RWPE1 (cell line): ENCODE measurements at regions not wholly inside any gene's neighbourhood (a gene's known extent, or its start where the extent isn't known, plus 50 kb on each side); places are given as distances from the start of the nearest gene placed in this dataset.

Source experiments
- CTCF ChIA-PET: fragments of 350-600 bp; sonication (Branson Sonifier 250); formaldehyde crosslinking; extraction: SDS; loops from one replicate; lab custom pipeline; 2021; lab: Yijun Ruan, JAX
- POLR2A ChIA-PET: fragments of 400-600 bp; formaldehyde crosslinking; extraction: SDS; loops from one replicate; lab custom pipeline; 2020; ENCODE audit warnings: antibody characterized with exemption; ENCODE audit not compliant: low non-redundant PET; lab: Yijun Ruan, JAX
- DNase-seq: peaks from one replicate; pipeline ENCODE4 v3.0.0; 2012; ENCODE audit warnings: low spot score
- H3K27ac ChIP-seq: fragments of 450-650 bp; 2 replicates; pipeline ENCODE4 v1.5.1; 2017
- CTCF ChIP-seq: fragments of 450-650 bp; conservative IDR thresholded peaks from 2 replicates; pipeline ENCODE4 v1.5.1; 2017; ENCODE audit warnings: low read depth, mild to moderate bottlenecking

- ChIA-PET CTCF (no interaction called here), POLR2A (no interaction called here)
- DNase-seq = no peak
- H3K27ac ChIP-seq = no peak overlapping the region
- TF ChIP-seq CTCF = no peak
These were observed 1357.5 kb upstream of the SORCS1 start for GRCh38 chr10:108521827-108522492.

- no peak overlapping the region for H3K27ac ChIP-seq
- no peak for TF ChIP-seq CTCF
- DNase-seq = no peak
- ChIA-PET CTCF (no interaction called here), POLR2A (no interaction called here)
These were observed 1351.3 kb upstream of the SORCS1 start for GRCh38 chr10:108515821-108516220.

- ChIA-PET CTCF (no interaction called here), POLR2A (no interaction called here)
- TF ChIP-seq CTCF = no peak
- DNase-seq = no peak
- H3K27ac ChIP-seq = no peak overlapping the region
These were observed 1335.9 kb upstream of the SORCS1 start for GRCh38 chr10:108500396-108500795.

GRCh38 chr10:108496106-108496505 lies 1331.6 kb upstream of the SORCS1 start:
- no peak for DNase-seq
- POLR2A ChIA-PET = no interaction called here
- no peak for TF ChIP-seq CTCF
- no peak overlapping the region for H3K27ac ChIP-seq
- CTCF ChIA-PET = no interaction called here

- POLR2A ChIA-PET = no interaction called here
- CTCF ChIA-PET = interaction anchor here (0.6 to 0.7 kb wide), 2 partner anchors 1045 to 1879 kb away, joined by 3 read pairs; no protein-coding TSS in a partner anchor
- no peak for TF ChIP-seq CTCF
- H3K27ac ChIP-seq = no peak overlapping the region
- DNase-seq = no peak
These were observed 1326.4 kb upstream of the SORCS1 start for GRCh38 chr10:108490944-108491343.

GRCh38 chr10:108471420-108471819 lies 1306.9 kb upstream of the SORCS1 start:
- CTCF ChIA-PET = no interaction called here

More at GRCh38 chr10:108471420-108471819, 1306.9 kb upstream of the SORCS1 start:
- TF ChIP-seq CTCF = no peak
- DNase-seq = no peak
- H3K27ac ChIP-seq = no peak overlapping the region
- POLR2A ChIA-PET = no interaction called here
